NCI-H1105 treated with DMSO at 0.1 percent for 48 hours (cell line): ENCODE measurements at regions not wholly inside any gene's neighbourhood (a gene's known extent, or its start where the extent isn't known, plus 50 kb on each side); places are given as distances from the start of the nearest gene placed in this dataset.

Experiments used
- DNase-seq: peaks from one replicate; lab custom pipeline; 2025; lab: John Stamatoyannopoulos, UW

DNA sequence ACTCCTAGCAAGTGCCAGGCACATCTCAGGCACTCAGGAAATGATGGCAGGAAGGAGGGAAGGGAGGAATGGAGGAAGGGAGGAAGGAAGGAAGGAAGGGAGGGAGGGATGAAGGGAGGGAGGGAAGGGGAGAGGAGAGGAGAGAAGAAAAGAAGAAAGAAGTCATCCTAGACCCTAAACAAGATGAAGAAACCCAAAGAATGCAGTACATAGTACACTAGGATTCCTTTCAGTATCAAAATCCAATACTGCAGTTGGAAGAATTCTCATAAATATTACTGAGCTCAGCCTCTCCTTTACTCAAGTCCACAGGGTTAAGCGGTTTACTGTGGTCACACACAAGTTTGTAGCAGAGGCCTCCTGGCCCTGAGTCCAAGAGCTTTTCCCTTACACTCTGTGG, 155.7 kb upstream of the ETAA1 start:
- no peak for DNase-seq

DNA sequence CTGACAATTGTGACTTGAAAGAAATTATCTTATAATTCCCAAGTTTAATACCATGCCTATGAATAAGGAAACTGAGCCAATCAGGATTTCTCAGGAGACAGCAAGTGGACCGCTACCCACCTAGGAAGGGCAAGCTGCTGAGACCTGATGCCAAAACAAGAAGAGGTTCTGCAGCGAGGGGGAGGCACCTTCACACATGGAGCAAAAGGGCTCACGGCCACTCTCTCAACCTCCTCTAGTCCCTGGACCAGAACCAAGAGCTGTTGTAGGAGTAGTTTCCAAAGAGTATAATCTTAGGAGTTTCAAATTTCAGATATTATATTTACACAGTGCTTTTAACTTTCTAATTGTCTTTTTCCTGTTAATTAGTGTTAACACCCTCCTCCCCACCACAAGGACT, 154.7 kb upstream of the ETAA1 start:
- DNase-seq, result peak; percentile 33

DNA sequence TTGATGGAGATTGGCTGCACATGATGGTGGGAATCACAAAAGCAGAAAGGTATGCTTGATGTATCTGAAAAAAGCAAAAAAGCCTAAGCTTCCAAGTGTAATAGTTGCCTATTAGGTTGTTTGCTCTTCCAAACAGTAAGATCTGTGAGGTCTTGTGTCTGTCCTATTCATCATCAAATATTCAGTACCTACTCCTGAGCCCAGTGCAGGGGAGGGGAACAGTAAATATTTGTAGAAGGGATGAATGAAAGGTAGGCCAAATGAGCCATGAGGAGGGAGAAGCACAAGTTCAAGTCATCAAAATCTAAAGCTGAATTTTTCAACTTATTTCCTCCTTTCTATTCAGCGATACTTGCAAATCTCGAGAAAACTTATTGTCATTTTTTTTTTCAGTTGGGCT, 153.2 kb upstream of the ETAA1 start:
- DNase-seq, result no peak

DNA sequence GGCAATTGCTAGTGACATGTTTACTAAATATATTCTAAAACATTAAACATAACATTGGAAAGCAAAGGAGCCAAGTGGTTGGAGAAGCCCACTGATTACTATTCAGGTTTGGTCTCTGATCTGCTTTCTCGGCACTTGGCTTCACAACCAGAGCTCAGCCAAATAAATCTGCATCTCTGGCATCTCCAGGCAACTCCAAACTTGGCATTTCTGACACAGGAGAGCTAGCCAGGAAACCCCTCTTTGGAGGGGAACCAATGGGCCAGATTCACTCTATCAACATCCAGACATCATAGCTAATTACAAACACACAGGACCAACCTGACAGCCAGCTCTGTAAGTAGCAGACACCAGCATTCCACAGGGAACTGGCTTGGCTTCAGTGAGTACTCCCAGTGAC, 150.3 kb upstream of the ETAA1 start:
- DNase-seq, result no peak

DNA sequence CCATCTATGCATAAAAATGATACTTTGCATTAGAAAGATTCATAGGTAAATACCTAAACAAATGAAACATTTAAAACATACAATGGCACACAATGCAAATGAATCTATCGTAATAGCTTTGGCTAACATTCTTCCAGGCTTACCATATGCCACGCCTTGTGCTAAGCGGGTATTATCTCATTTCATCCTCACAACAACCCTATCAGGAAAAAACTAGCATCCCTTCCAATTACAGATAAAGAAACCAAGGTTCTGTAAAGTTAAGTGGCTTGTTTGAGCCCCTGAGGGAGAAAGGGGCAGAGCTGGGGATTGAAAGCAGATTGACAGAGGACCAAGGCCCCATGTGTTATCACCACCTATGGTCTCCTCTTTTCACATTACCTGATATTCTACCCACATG, 145.4 kb upstream of the ETAA1 start:
- DNase-seq, result no peak

DNA sequence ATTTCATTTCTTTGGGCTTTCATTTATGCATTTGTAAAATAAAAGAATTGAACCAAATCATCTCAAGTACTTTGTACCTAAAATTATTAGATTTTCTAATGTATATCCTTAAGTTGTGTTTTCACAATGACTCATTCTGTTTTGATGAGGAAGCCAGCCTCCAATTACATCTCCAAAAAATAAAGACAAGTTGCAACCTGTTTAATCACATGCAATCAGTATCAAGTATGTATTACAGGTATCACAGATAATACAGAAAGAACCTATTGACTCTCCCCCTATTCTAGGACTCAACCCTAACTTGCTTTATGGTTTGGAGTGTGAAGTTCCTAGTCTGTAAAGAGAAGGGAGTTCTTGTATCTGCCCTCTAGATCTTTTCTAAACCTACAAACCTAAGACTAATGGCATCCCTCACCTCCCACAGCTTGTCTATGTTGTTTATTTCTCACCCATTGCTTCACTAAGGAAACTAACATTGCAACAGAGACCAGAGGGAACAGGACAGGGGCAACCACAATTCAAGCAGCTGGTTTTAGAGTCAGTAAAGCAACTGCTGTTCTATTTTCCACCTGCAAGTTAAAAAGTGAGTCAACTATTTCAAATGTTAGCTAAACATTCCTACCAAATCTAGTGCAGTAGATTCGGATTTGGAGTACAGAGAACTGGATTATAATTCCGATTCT, 141.1 kb upstream of the ETAA1 start:
- DNase-seq, result peak; percentile 81

DNA sequence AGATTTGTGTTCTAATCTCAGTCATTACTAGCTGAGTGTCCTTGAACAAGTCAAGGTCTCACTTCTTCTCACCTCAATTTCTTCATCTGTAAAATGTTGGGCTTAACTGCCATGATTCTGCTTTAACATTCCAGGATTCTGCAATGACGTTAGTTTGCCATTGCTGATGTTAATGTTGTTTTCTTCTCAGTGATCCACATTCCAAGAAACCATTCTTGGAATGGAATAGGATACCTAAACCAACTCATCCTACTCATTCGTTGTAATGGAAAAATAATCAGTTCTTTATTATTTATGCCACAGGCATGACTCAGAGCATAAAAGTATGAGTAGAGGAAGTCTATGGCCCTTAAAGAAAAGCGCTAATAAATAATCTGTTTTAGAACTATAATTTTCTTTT, 140.2 kb upstream of the ETAA1 start:
- DNase-seq, result no peak

DNA sequence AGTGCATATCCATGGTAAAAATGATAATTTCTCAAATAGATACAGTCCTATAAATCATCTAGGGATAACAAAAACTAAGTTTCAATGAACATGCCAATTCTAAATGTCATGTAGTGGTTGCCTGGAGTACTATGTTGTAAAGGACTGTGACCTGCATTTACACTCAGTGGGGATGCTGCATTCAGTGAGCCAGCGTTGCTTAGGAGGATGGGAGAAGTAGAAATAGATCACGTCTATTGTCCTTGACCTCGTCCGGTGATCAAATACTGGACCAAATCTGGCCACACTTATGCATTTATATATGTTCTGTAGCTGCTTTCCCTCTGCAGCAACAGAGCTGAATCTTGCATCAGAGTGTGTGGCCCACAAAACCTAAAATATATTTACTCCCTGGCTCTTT, 139.0 kb upstream of the ETAA1 start:
- DNase-seq, result no peak

DNA sequence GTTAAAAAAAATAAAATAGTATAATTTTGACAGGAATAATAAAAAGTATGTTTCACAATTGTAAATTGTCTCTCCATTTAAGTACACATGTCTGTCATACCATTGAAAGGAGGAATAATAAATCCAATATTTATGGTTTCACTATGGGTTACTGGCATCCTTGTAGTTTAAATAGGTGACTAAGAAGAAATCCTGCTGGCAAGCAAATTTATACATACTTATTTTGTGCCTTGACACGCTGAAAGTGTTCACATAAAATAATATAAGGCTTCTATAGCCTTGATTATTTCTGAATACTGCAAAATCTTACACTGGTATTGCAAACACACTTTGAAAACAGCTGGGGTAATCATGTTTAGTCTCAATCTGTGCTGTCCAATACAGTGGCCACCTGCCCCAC, 138.3 kb upstream of the ETAA1 start:
- no peak for DNase-seq

DNA sequence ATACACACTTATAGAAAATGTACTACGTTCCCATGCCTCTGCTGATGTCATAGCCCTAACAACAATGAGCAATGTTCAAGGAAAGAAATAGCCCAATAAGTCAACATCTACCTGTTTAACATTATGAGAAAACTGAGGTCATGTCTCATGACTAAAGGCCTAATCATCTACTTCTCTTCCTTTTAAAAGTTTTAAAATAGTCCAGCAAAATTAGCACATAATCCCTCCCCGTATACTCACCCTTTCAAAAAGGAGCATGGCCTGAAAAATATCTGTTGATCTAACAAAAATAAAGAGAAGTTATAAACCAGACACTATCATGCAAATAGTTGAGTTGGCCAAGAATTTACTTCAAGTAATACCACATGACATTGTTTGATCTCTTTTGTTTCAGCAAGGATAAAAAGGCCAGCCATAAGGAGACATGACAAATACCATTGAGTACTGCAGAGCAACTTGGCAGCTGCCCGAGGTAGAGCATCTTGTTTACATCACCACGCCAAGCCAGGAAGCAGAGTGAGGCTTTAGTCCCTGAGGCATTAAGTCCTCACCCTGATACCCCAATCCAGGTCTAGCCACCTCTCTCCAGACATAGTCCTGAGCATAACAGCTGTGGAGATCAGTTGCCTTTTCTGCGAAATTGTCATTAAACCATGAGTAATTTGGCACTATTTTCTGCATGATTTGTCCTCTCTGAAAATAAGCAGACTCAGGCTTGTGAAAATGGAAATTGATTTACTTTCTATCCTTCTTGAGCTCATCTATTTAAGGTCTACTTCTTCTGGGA, 137.4 kb upstream of the ETAA1 start:
- DNase-seq, result peak; percentile 58

DNA sequence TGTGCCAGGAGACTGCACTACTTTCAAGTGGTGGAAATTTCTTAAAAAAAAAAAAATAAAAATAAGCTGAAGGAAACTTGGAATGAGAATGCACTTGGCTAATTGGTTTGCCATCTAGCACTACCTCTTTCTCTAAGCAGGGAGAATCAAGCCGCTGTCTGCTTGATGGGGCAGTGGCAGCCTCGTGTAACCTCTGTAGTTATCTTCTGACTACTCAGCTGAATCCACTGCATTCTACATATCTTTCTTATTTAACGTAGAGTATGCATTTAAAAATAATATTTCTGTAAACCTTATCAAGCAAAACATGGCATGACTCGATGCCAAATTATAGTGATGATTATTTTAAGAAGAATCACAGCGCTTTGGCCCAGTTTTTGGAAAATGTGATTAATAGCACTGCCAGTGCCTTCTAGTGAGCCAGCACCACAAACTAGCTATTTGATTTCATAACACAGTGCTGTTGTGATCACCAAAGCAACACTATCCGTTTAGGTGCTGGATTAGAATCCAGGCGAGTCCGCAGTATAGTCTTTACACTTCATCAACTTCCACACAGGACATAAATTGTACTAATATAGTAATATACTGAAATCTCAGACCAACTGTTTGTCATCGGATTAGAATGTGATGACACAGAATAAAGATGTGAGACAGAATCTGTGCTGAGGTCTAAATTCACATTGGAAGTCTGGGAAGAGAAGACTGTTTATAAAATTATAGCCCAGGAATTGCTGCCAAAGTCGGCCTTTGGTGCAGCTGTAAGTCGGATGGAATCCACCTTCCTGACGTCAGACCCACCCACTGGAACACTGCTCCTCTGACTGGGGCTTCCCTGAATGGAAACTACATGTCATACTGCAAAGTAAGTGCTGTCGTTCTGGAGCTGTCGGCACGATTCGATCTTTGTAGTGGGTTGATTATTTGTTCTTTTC, 136.5 kb upstream of the ETAA1 start:
- DNase-seq, result no peak

DNA sequence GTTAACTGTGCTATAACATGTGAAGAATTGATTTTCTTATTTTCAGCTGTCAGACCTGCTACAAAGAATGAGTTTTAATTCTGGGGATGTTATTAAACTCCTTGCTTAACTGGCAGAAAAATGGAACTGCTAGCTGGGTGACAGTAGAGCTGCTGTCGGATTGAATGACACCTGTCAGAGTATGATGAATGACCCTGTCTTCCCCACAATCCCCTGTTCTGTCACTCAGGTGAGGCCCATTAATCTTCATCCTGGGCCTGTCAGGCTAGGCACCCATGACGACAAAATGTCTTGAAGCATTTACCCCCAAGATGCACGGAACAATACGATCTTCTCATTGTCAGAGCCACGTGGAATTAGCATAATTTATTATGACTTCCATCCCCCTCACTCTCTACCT, 129.9 kb upstream of the ETAA1 start:
- no peak for DNase-seq

DNA sequence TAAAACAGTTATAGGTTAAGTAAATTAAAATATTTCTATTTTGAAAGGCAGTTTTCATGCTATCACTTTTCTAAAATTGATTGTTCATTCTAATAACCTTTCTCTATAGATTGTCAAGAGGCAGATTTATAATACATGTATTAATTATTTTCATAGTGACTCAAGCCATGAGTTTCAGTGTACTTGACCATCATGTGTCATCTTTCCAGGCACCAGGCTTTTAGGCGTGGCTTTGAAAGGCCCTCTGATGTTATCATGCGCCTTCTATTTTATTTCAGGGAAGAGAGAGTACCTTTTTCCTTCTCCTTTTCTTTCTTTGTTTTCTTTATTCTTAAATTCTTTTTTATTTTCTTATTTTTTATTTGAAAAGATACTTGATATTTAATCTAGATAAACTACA, 128.3 kb upstream of the ETAA1 start:
- no peak for DNase-seq

DNA sequence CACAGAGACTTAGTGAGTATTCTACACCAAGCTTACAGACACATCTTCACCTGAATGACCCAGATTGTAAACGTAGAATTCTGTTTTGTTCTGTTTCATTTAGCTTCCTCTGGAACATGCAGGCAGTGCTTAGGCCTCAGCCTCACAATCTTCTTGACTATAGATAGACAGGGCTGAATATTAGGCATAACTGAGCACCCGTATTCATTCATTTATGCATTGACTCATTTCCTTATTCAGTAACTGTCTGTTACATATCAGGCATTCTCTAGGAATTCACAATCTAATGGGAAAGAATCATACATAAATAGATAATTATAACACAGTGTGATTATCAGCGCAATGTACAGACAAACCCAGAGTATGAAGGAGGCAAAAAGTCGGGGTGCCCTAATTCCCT, 124.9 kb upstream of the ETAA1 start:
- DNase-seq, result no peak

DNA sequence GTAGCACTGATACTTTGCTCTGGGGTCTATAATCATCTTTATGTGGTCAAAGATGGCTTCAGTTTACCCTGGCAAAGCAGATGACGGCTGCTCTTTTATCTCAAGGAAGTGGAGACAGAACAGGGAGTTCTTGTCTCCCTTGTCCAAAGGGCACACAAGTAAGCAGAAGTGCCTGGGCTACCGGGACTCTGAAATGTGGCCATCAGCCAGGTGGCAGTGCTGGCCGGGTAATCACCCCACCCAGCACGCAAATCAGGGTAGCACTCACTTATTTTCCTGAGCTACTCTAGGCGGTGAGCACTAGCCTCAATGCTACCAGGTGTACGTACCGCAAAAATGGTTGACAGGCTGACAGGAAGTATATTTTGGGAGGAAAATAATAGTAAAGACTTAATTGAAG, 119.7 kb upstream of the ETAA1 start:
- no peak for DNase-seq

DNA sequence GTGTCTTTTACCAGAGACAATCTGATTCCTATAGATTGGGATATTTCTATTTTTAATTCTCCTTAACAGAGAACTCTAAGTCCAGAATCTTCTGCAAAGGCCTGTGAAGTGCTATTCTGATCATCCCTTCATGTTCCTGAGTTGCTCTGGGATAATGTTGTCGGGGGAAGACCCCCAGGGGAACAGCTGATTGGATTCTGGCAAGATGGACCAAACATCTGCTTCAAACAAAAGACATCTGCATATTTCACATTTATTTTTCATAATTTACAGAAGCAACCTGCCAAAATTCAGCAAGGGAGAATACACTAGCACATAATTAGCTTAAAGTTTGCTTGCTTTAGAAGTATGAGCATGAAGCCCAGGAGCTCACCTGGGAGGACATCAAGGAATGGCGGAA, 116.0 kb upstream of the ETAA1 start:
- no peak for DNase-seq

DNA sequence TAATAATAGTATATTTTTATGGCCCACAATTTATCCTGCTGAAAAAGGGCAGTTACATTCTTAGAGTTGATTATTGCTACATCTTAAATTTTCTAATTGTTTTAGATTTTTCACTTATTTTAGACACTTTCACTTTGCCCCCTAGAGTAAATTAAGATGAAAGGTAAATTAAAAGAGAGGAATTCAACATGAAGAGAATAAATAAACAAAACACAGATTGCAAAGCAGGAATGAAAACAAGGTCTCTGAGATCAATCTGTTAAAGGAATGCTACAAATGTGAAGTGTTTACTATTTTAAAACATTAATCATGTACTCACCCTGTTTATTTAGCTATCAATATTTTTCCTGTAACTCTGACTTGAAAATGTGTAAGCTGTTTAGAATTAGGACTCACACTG, 113.5 kb upstream of the ETAA1 start:
- DNase-seq, result no peak

DNA sequence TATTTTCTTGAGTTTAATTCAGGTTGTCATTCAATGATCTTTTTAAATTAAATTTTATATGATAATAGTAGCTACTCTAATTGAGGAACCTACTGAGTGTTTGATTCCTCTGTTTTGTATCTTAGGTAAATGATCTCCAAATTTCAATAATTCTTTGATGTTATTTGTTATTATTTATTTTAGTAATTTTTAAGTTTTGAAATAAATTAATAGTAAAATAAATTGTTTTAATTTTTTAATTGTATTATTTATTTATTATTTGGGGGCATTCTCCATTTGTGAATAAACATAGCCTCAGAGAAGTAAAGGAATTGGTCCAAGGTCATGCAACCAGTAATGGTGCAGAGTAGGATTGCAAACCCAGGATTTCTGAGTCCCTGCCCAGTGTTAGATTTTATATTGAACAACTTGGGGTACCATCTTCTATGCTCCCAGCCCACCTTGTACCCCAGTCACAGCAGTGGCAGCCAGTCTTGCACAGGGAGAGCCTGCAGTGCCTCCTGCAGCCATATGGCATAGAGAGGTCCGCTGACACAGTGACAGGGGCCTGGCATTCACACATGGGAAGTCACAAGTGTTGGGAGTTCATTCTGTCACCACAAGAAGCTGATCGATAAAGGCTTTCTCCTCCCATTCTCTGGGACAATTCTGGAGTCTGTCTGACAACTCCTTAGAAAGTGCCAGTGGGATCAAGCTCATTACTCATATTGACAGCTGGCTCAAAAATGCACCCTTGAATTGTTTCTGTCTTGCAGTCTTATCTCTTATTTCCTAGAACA, 110.0 kb upstream of the ETAA1 start:
- DNase-seq, result no peak

DNA sequence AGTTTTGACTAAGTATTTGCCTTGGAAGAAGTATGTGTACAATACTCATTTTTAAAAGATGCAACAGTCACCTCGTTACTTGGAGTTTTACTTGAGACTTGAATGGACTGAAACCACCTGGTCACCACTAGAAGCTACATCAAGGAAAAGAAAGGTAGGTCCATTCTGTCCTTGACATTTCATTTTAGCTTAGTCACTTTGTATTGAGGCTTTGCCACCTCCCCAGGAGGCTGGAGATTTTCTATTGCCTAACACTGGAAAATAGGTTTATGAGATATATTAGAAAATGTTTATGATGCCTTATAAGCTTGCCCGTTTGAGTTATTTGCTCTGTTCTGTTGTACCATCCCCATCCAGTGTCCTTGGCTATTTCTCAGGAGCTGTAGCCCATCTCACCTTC, 107.9 kb upstream of the ETAA1 start:
- DNase-seq, result no peak

DNA sequence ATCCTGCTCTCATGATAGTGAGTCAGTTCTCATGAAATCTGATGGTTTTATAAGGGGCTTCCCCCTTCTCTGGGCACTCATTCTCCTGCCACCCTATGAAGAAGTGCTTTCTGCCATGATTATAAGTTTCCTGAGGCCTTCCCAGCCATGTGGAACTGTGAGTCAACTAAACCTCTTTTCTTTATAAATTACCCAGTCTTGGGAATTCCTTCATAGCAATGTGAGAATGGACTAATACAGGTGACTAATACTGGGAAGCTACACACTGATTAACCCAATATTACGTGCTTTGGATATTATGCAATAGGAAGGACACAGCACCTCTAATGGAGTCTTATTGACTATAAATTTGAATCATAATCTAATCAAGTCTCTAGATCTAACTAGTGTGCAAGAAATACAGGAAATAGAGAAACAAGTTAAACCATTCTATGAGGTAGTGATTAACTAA, 107.2 kb upstream of the ETAA1 start:
- DNase-seq, result no peak

DNA sequence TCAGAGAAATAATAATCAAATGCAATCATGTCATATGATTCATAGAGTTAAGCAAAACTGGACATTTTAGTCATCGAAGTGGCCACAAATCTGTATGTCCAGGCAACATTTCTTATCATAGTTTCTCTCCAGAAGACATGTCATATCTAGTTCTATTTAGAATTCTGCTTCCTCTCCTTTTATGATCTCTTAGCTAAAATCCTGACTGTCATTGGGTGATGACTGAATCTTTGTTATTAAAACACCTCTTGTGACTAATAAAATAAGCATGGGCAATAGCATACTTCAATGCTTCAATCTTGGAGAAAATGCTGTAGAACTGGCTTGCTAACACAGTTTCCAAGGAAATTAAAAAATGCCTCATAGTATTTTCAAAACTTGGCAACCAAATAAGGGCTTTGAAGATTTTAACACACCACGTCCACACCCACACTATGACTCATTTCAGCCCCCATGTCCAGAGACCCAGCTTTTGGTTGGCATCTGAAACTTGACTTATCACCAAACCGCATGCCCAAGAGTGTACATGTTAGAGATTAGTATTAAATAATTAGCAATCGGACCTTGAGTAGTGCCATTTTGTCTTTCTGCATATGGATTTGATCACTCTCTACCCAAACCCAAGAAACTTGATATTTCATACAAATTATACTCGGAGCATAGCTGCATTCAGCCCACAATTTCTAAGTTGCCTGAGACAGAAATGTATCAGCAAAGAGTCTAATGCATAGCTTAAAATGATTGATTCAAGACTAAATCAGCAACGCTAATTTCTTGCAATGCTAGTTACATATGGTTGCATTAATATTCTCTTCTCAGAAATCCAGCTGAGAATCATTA, 106.5 kb upstream of the ETAA1 start:
- no peak for DNase-seq
